HCT116 (cell line): ENCODE measurements at regions not wholly inside any gene's neighbourhood (a gene's known extent, or its start where the extent isn't known, plus 50 kb on each side); places are given as distances from the start of the nearest gene placed in this dataset.

ENCODE experiments used
- ATAC-seq: fragments of 200-7000 bp; cut with Tn5 transposase; 2 replicates; pipeline ENCODE4 v1.9.1; 2020; ENCODE audit warnings: mild to moderate bottlenecking, moderate library complexity
- BruUV-seq: library from RNA; stranded (reverse); fragments of 400-500 nt; replicated peaks from 2 replicates; lab custom pipeline; 2021; lab: Mats Ljungman, UMichigan
- CTCF ChIA-PET: fragments of 300-600 bp; sonication (Branson Sonifier 250); formaldehyde crosslinking; loops from one replicate; lab custom pipeline; 2021; ENCODE audit warnings: antibody characterized with exemption; lab: Charles Lee
- POLR2A ChIA-PET: fragments of 300-600, 350-600 bp; sonication (Branson Sonifier 250); formaldehyde crosslinking; loops from one replicate; lab custom pipeline; 2021; ENCODE audit warnings: antibody characterized with exemption; lab: Charles Lee
- RAD21 ChIA-PET, 2 experiments: fragments of 300-600 bp; sonication (Branson Sonifier 250); formaldehyde crosslinking; loops; one replicate each; lab custom pipeline; 2023; ENCODE audit warnings: low total read pairs in 2 of 2; ENCODE audit not compliant: uncharacterized antibody in 2 of 2, unreplicated experiment in 2 of 2, low non-redundant PET in 1 of 2; lab: Charles Lee
- DNase-seq: peaks from one replicate; pipeline ENCODE4 v3.0.0-alpha.2; 2010; ENCODE audit warnings: low read depth, low spot score
- H2AFZ ChIP-seq: fragments of 200-600 bp; shearing (Covaris generic), sonication (generic); 2 replicates; pipeline ENCODE4 v1.6.1; 2017; ENCODE audit warnings: low read depth, mixed run types, mixed read lengths, antibody characterized with exemption, low read length; ENCODE audit not compliant: poor library complexity, severe bottlenecking
- H3K27ac ChIP-seq: 2 replicates; pipeline ENCODE4 v1.5.1; 2012; ENCODE audit warnings: low read depth, low read length
- H3K27me3 ChIP-seq: fragments of 200-600 bp; sonication (generic); 2 replicates; pipeline ENCODE4 v1.6.1; 2016; ENCODE audit warnings: mixed run types, low read length, mixed read lengths; ENCODE audit not compliant: insufficient read depth
- H3K36me3 ChIP-seq, 2 experiments: fragments of 200-500 bp in 1 of 2; fragments of 200-600 bp in 1 of 2; sonication (Bioruptor generic) in 1 of 2; sonication (generic) in 1 of 2; 2 replicates each; pipeline versions ENCODE4 v1.5.1 to v1.6.1; 2014 to 2016; ENCODE audit warnings: low read length in 2 of 2, inconsistent platforms in 1 of 2, mixed read lengths in 1 of 2, mixed run types in 1 of 2; ENCODE audit not compliant: insufficient read depth in 2 of 2, control insufficient read depth in 1 of 2
- H3K4me1 ChIP-seq, 2 experiments: fragments of 200-600 bp in 1 of 2; sonication (generic) in 1 of 2; 2 replicates each; pipeline versions ENCODE4 v1.5.1 to v1.6.1; 2012 to 2017; ENCODE audit warnings: low read length in 2 of 2, inconsistent platforms in 1 of 2, mild to moderate bottlenecking in 1 of 2, mixed read lengths in 1 of 2, mixed run types in 1 of 2, moderate library complexity in 1 of 2; ENCODE audit not compliant: insufficient read depth in 2 of 2, control insufficient read depth in 1 of 2
- H3K4me2 ChIP-seq: fragments of 200-600 bp; sonication (generic); 2 replicates; pipeline ENCODE4 v1.6.1; 2017; ENCODE audit warnings: mixed run types, low read length, mixed read lengths
- H3K4me3 ChIP-seq, 2 experiments: fragments of 200-600 bp in 1 of 2; sonication (generic) in 1 of 2; replicated peaks in 1 of 2; 2 replicates each; pipeline ENCODE4 v1.5.1; 2011 to 2016; ENCODE audit warnings: low read length in 2 of 2, control low read depth in 1 of 2, low read depth in 1 of 2, mild to moderate bottlenecking in 1 of 2, mixed read lengths in 1 of 2, mixed run types in 1 of 2
- H3K79me2 ChIP-seq: fragments of 200-600 bp; sonication (generic); 2 replicates; pipeline ENCODE4 v1.6.1; 2017; ENCODE audit warnings: mild to moderate bottlenecking, mixed run types, low read length, moderate library complexity, mixed read lengths; ENCODE audit not compliant: insufficient read depth
- H3K9ac ChIP-seq: fragments of 200-600 bp; sonication (generic); 2 replicates; pipeline ENCODE4 v1.6.1; 2016; ENCODE audit warnings: low read length, mixed read lengths
- H3K9me2 ChIP-seq: fragments of 200-600 bp; sonication (generic), shearing (Covaris generic); 2 replicates; pipeline ENCODE4 v1.6.1; 2017; ENCODE audit warnings: mixed run types, mild to moderate bottlenecking, moderate library complexity; ENCODE audit not compliant: insufficient read depth
- H3K9me3 ChIP-seq, 2 experiments: fragments of 200-500 bp in 1 of 2; fragments of 200-600 bp in 1 of 2; sonication (Bioruptor generic) in 1 of 2; sonication (generic) in 1 of 2; 2 replicates each; pipeline ENCODE4 v1.6.1; 2014 to 2017; ENCODE audit warnings: low read length in 2 of 2, mixed read lengths in 2 of 2, inconsistent platforms in 1 of 2, low read depth in 1 of 2, mild to moderate bottlenecking in 1 of 2, mixed run types in 1 of 2, moderate library complexity in 1 of 2; ENCODE audit not compliant: control insufficient read depth in 1 of 2, insufficient read depth in 1 of 2
- H4K20me1 ChIP-seq: fragments of 200-600 bp; sonication (generic), shearing (Covaris generic); 2 replicates; pipeline ENCODE4 v1.6.1; 2017; ENCODE audit warnings: mixed run types, mild to moderate bottlenecking, moderate library complexity; ENCODE audit not compliant: insufficient read depth
- ATF3 ChIP-seq: IDR thresholded peaks from 2 replicates; pipeline ENCODE4 v1.6.1; 2012
- CBX3 ChIP-seq: IDR thresholded peaks from 2 replicates; pipeline ENCODE4 v1.6.1; 2012; ENCODE audit warnings: low read depth
- CTCF ChIP-seq, 3 experiments: fragments of 200-600 bp in 1 of 3; sonication (generic) in 1 of 3; IDR thresholded peaks in 2 of 3; conservative IDR thresholded peaks in 1 of 3; 2 replicates each; pipeline ENCODE4 v1.5.1; 2012 to 2017; ENCODE audit warnings: low read depth in 2 of 3, low read length in 2 of 3, antibody characterized with exemption in 1 of 3, borderline replicate concordance in 1 of 3, control low read depth in 1 of 3, mild to moderate bottlenecking in 1 of 3, mixed read lengths in 1 of 3, mixed run types in 1 of 3, moderate library complexity in 1 of 3; ENCODE audit not compliant: insufficient read depth in 1 of 3
- EGR1 ChIP-seq: IDR thresholded peaks from 2 replicates; pipeline ENCODE4 v1.6.1; 2012; ENCODE audit warnings: low read depth
- FOSL1 ChIP-seq: IDR thresholded peaks from 2 replicates; pipeline ENCODE4 v1.6.1; 2012; ENCODE audit warnings: low read depth
- REST ChIP-seq: IDR thresholded peaks from 2 replicates; pipeline ENCODE4 v1.6.1; 2012; ENCODE audit warnings: low read depth
- SRF ChIP-seq: IDR thresholded peaks from 2 replicates; pipeline ENCODE4 v1.6.1; 2012; ENCODE audit warnings: low read depth
- YY1 ChIP-seq: IDR thresholded peaks from 2 replicates; pipeline ENCODE4 v1.6.1; 2011; ENCODE audit warnings: low read length, low read depth, moderate library complexity, mild to moderate bottlenecking; ENCODE audit not compliant: insufficient replicate concordance; ENCODE audit errors: extremely low read depth
- ZFX ChIP-seq: fragments of 450-650 bp; IDR thresholded peaks from 2 replicates; pipeline ENCODE4 v1.6.1; 2017
- intact Hi-C: fragments of 100-400 bp; cut with micrococcal nuclease; formaldehyde crosslinking; loops from 2 replicates; pipeline ENCODE4 v1.10.0; 2022

- Histone ChIP-seq H3K36me3 (no peaks in the 10 kb centered on the region), H3K4me3 (no peak overlapping the region), H3K9me3 (no peaks in the 10 kb centered on the region), H3K9me2 (no peaks in the 10 kb centered on the region), H3K4me1 (no peaks in the 10 kb centered on the region), H3K79me2 (no peaks in the 10 kb centered on the region), H2AFZ (no peak overlapping the region), H3K9ac (no peak overlapping the region), H3K4me2 (no peak overlapping the region), H3K27me3 (peaks cover 12% of the 10 kb centered on the region; the same call in 1 of the 2 replicates), H3K27ac (no peak overlapping the region), H4K20me1 (no peaks in the 10 kb centered on the region)
- intact Hi-C loops, result no loop called here
- ATAC-seq, result no peak
- no TSS peak for BruUV-seq
- TF ChIP-seq FOSL1, result no peak
- no peak for TF ChIP-seq SRF
- no peak for TF ChIP-seq ZFX
- no peak for TF ChIP-seq ATF3
- no peak for TF ChIP-seq EGR1
- TF ChIP-seq REST, result no peak
- TF ChIP-seq CBX3, result no peak
- no peak for TF ChIP-seq YY1
- no peak for TF ChIP-seq CTCF (IDR thresholded peaks at IDR 0.05 in 2 of 3, conservative IDR thresholded peaks at IDR 0.05 in 1 of 3; ENCODE audit: borderline replicate concordance in 1 of 3, insufficient read depth in 1 of 3, low read depth in 2 of 3, low read length in 2 of 3)
- POLR2A ChIA-PET, result no interaction called here
- CTCF ChIA-PET, result interaction anchor here (1.7 kb wide), 1 partner anchor 170 kb away, joined by 11 read pairs; no protein-coding TSS in a partner anchor
- DNase-seq, result no peak
- RAD21 ChIA-PET, result no interaction called here
Measured at GRCh38 chr17:51541215-51541614, 280.9 kb downstream of the UTP18 start.
